ENCODE measurements at regions not wholly inside any gene's neighbourhood (a gene's known extent, or its start where the extent isn't known, plus 50 kb on each side); places are given as distances from the start of the nearest gene placed in this dataset.

DNA sequence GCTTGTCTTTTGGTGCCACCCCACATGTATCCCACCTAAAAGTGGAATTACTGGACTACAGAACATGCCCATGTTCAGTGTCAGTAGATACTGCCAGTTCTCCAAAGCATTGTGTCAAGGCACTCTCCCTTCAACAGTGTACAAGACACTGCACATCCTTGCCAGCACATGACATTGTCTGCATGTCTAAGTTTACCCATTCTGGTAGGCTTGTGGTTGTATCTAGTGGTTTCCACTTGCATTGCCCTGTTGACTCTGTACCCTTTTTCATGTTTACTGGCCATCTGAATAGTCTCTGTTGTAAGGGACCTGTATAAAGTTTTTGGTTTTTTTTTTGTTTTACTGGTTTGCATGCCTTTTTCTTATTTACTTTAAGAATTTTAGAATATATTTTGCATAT, 222.4 kb upstream of the CNR1 start:
- TF ChIP-seq, protein P1, sequence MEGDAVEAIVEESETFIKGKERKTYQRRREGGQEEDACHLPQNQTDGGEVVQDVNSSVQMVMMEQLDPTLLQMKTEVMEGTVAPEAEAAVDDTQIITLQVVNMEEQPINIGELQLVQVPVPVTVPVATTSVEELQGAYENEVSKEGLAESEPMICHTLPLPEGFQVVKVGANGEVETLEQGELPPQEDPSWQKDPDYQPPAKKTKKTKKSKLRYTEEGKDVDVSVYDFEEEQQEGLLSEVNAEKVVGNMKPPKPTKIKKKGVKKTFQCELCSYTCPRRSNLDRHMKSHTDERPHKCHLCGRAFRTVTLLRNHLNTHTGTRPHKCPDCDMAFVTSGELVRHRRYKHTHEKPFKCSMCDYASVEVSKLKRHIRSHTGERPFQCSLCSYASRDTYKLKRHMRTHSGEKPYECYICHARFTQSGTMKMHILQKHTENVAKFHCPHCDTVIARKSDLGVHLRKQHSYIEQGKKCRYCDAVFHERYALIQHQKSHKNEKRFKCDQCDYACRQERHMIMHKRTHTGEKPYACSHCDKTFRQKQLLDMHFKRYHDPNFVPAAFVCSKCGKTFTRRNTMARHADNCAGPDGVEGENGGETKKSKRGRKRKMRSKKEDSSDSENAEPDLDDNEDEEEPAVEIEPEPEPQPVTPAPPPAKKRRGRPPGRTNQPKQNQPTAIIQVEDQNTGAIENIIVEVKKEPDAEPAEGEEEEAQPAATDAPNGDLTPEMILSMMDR (IDR thresholded peaks at IDR 0.05): no peak
- no peak for TF ChIP-seq POLR2A (IDR thresholded peaks at IDR 0.05)
- no peaks in the 10 kb centered on the region for H3K4me1 ChIP-seq (replicated peaks in 1 of 2)
- intact Hi-C loops (cut with DNase I): no loop called here
- no peaks in the 10 kb centered on the region for H3K36me3 ChIP-seq (replicated peaks in 1 of 2)
- H3K27me3 ChIP-seq: no peaks in the 10 kb centered on the region
- H3K4me3 ChIP-seq: no peak overlapping the region
- no peak overlapping the region for H3K27ac ChIP-seq
- DNase-seq: no peak
- H3K9me3 ChIP-seq (replicated peaks in 1 of 3): no peaks in the 10 kb centered on the region

DNA sequence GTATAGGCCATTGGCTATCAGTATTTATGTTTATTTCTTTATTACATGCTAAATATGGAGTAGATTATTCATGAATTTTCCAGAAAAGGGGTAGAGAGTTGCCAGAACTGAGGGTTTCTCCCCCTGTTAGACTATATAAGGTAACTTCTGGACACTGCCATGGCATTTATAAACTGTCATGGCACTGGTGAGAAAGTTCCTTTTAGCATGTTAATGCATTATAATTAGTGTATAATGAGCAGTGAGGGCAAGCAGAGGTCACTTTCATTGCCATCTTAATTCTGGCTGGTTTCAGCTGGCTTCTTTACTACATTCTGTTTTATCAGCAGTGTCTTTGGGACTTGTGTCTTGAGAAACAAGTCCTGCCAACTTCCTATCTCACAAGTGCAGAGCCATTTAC, 220.0 kb upstream of the CNR1 start:
- no peak overlapping the region for H3K4me3 ChIP-seq
- no peaks in the 10 kb centered on the region for H3K27me3 ChIP-seq
- no peak for DNase-seq
- no peaks in the 10 kb centered on the region for H3K36me3 ChIP-seq (replicated peaks in 1 of 2)
- no peaks in the 10 kb centered on the region for H3K9me3 ChIP-seq (replicated peaks in 1 of 3)
- H3K4me1 ChIP-seq (replicated peaks in 1 of 2): peaks cover 2 to 3% of the 10 kb centered on the region in 2 donors
- H3K27ac ChIP-seq: no peak overlapping the region
- TF ChIP-seq, protein P1 (IDR thresholded peaks at IDR 0.05): no peak
- TF ChIP-seq POLR2A (IDR thresholded peaks at IDR 0.05): no peak
- intact Hi-C loops (cut with DNase I): no loop called here

DNA sequence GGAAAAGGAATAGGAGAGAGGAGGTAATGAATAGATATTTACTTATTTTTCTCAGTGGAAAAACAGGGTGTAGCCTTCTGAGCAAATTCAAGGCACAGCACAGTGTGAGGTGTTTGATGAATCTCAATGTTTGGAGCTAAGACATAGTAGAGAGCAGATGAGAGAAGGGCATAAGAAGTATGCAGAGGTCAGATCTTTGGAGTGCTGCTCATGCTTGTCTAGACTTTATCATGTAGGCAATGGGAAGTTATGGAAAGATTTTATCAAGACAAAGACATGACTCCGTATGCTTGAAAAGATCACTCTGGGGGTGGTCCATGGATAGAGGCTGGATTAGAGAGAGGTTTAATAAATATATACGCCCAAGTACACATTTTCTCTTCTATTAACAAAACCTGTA, 217.0 kb upstream of the CNR1 start:
- Histone ChIP-seq H3K4me1 (replicated peaks in 1 of 2) (peaks cover 19% of the 10 kb centered on the region in 2 donors), H3K36me3 (replicated peaks in 1 of 2) (no peaks in the 10 kb centered on the region), H3K27ac (no peak overlapping the region), H3K27me3 (no peaks in the 10 kb centered on the region), H3K4me3 (no peak overlapping the region), H3K9me3 (replicated peaks in 1 of 3) (no peaks in the 10 kb centered on the region)
- TF ChIP-seq, protein P1 (IDR thresholded peaks at IDR 0.05): no peak
- TF ChIP-seq POLR2A (IDR thresholded peaks at IDR 0.05): no peak
- intact Hi-C loops (cut with DNase I): no loop called here
- 77 to 98% (median 86%) methylated on average over 2 of the region's 2 CpGs for WGBS, 4 donors
- DNase-seq: no peak

DNA sequence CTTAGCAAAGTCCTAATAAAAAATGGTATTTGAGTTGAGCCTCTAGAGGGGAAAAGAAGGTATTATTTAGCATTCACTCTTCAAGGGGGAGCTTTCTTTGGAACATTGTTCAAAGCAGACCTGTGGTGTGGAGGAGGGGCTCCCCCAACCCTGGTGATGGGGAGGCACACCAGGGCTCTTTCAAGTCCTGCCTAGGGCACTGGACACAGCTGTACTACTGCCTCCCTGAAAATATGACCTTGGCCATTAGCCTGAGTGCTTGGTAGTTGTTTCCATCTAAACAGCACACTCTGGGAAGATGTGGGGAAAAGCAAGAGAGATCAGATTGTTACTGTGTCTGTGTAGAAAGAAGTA, 215.1 kb upstream of the CNR1 start:
- peak overlapping the region in 2 of 5 donors; percentile 4 to 60 for H3K27ac ChIP-seq

More for the DNA sequence above, 215.1 kb upstream of the CNR1 start:
- Histone ChIP-seq H3K36me3 (replicated peaks in 1 of 2) (no peaks in the 10 kb centered on the region), H3K9me3 (replicated peaks in 1 of 3) (no peaks in the 10 kb centered on the region), H3K27me3 (no peaks in the 10 kb centered on the region), H3K4me3 (no peak overlapping the region), H3K4me1 (replicated peaks in 1 of 2) (peaks cover 34 to 38% of the 10 kb centered on the region in 2 donors)
- intact Hi-C loops (cut with DNase I): no loop called here
- DNase-seq: peak in 2 of 7 donors; percentile 41 to 48
- TF ChIP-seq POLR2A (IDR thresholded peaks at IDR 0.05): no peak
- TF ChIP-seq, protein P1 (IDR thresholded peaks at IDR 0.05): peak in 1 of 6 experiments; percentile 16
